Karpas-422 (cell line): ENCODE measurements at regions not wholly inside any gene's neighbourhood (a gene's known extent, or its start where the extent isn't known, plus 50 kb on each side); places are given as distances from the start of the nearest gene placed in this dataset.

Source experiments
- DNase-seq: peaks from one replicate; pipeline ENCODE4 v3.0.0-alpha.2; 2015
- H2AFZ ChIP-seq: fragments of 200-600 bp; sonication (generic); 2 replicates; pipeline ENCODE4 v1.6.1; 2014; ENCODE audit warnings: antibody characterized with exemption, low read length, mixed read lengths
- H3K27ac ChIP-seq: fragments of 200-600 bp; sonication (generic); 2 replicates; pipeline ENCODE4 v1.5.1; 2014; ENCODE audit warnings: mild to moderate bottlenecking, low read length, moderate library complexity
- H3K27me3 ChIP-seq: fragments of 200-600 bp; sonication (generic); 2 replicates; pipeline ENCODE4 v1.6.1; 2014; ENCODE audit warnings: low read length, mixed read lengths
- H3K36me3 ChIP-seq: fragments of 200-600 bp; sonication (generic); 2 replicates; pipeline ENCODE4 v1.6.1; 2014; ENCODE audit warnings: low read length, mixed read lengths; ENCODE audit not compliant: insufficient read depth
- H3K4me1 ChIP-seq: fragments of 200-600 bp; sonication (generic); 2 replicates; pipeline ENCODE4 v1.6.1; 2014; ENCODE audit warnings: mild to moderate bottlenecking, low read length, mixed read lengths
- H3K4me2 ChIP-seq: fragments of 200-600 bp; sonication (generic); 2 replicates; pipeline ENCODE4 v1.6.1; 2014; ENCODE audit warnings: low read length, low read depth, mild to moderate bottlenecking; ENCODE audit not compliant: poor library complexity, severe bottlenecking
- H3K4me3 ChIP-seq: fragments of 200-600 bp; sonication (generic); 2 replicates; pipeline ENCODE4 v1.5.1; 2014; ENCODE audit warnings: mild to moderate bottlenecking, antibody characterized with exemption, low read length, mixed read lengths
- H3K79me2 ChIP-seq: fragments of 200-600 bp; sonication (generic); 2 replicates; pipeline ENCODE4 v1.6.1; 2014; ENCODE audit warnings: mild to moderate bottlenecking, low read length, mixed read lengths
- H3K9ac ChIP-seq: fragments of 200-600 bp; sonication (generic); 2 replicates; pipeline ENCODE4 v1.6.0; 2014; ENCODE audit warnings: low read length
- H3K9me2 ChIP-seq: fragments of 200-600 bp; sonication (generic), shearing (Covaris generic); replicated peaks from 2 replicates; pipeline ENCODE4 v1.6.0; 2014; ENCODE audit warnings: mild to moderate bottlenecking, low read length, moderate library complexity; ENCODE audit not compliant: insufficient read depth
- H3K9me3 ChIP-seq: fragments of 300-700, 200-600 bp; sonication (generic); 2 replicates; pipeline ENCODE4 v1.6.1; 2014; ENCODE audit warnings: low read length, mixed read lengths
- H4K20me1 ChIP-seq: fragments of 200-600 bp; sonication (generic); 2 replicates; pipeline ENCODE4 v1.6.1; 2014; ENCODE audit warnings: mild to moderate bottlenecking, antibody characterized with exemption, low read length, low read depth; ENCODE audit not compliant: insufficient read depth

DNA sequence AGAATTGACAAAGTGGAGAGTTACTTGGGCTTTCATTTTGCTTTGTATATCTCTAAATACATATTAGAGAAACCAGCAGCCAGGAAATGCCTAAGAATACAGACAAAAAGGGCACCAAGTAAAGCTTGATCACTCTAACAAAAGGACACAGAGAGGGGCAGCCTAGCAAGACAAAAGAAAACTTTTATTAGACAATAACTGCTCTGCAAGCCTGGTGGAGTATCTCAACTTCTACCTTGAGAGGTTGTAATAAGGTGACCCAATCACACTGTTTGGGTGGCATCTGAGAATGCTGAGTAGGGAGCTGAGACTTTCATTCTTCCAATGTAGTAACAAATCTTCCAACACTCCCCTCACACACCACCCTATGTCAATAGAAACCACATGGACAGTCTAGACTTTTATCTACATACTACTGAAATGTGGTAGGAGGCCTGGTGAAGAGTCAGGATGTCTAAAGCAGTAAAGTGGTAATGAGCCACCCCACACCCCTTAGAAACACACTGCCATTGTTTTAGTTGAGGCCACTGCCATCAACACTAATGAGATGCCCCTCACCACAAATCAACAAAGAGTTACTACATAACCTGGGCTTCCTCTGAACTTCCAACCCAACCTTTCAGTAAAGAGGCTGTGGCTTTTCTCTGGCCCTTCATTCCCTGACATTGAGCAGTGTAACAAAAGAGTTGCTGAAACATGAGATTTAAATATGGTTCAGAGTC lies 726.7 kb upstream of the POU3F3 start:
- Histone ChIP-seq H2AFZ (no peak overlapping the region), H3K9me2 (no peaks in the 10 kb centered on the region), H3K9me3 (peaks cover 4% of the 10 kb centered on the region; the same call in 1 of the 2 replicates), H3K79me2 (no peaks in the 10 kb centered on the region), H3K36me3 (no peaks in the 10 kb centered on the region), H3K4me2 (no peak overlapping the region), H3K4me3 (no peak overlapping the region), H4K20me1 (no peaks in the 10 kb centered on the region), H3K4me1 (0 out of 2 replicates have a peak, but pooled peaks cover 2% of the 10 kb centered on the region), H3K27ac (no peak overlapping the region), H3K9ac (no peak overlapping the region), H3K27me3 (no peaks in the 10 kb centered on the region)
- no peak for DNase-seq

DNA sequence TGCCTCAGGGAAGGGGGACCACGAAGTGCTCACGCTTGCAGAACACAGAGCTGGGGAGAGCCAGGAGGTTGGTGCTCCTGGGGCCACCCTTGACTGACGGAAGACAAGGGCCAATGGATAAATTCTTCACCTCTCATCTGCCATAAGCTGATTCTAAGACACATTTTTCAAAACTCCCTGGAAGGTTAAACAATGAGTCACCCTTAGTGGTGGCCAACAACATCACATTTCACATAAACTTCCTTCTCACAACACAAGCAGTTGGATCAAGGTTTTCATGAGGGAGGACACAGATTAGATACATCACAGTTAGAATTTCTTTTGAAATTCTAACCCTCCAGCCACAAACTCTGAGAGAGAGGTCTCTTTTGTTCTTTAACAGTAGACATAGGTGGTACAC lies 713.6 kb upstream of the POU3F3 start:
- Histone ChIP-seq H3K27ac (no peak overlapping the region), H3K27me3 (no peaks in the 10 kb centered on the region), H3K9ac (no peak overlapping the region), H3K36me3 (no peaks in the 10 kb centered on the region), H3K4me1 (no peaks in the 10 kb centered on the region), H4K20me1 (no peaks in the 10 kb centered on the region), H3K9me3 (no peaks in the 10 kb centered on the region), H3K79me2 (no peaks in the 10 kb centered on the region), H3K4me2 (no peak overlapping the region), H3K9me2 (peaks cover 4% of the 10 kb centered on the region; the same call in 1 of the 2 replicates), H3K4me3 (no peak overlapping the region), H2AFZ (no peak overlapping the region)
- no peak for DNase-seq

DNA sequence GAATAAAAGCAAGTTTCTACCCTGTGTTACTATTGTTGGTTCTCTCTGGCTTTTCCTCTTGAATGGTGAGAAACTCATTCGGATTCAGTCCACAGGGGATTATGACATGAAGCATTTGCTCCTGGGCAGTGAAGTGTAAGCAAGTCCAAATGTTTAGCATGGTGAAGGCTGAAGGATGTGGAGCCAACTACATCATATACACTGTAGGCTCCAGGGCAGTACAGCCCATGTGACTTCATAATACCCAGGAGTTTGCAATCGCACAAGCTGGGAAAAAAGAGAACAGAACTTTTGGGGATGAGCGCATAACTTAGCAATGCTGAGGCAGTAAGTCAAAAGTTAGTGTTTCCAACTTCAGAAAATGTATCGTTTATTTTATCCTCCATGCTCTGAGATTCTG lies 695.7 kb upstream of the POU3F3 start:
- no peak overlapping the region for H3K4me3 ChIP-seq
- H3K9ac ChIP-seq = no peak overlapping the region
- no peak overlapping the region for H2AFZ ChIP-seq
- H4K20me1 ChIP-seq = no peaks in the 10 kb centered on the region
- no peak overlapping the region for H3K27ac ChIP-seq
- H3K9me3 ChIP-seq = no peaks in the 10 kb centered on the region
- H3K36me3 ChIP-seq = no peaks in the 10 kb centered on the region
- no peaks in the 10 kb centered on the region for H3K4me1 ChIP-seq
- no peaks in the 10 kb centered on the region for H3K27me3 ChIP-seq
- H3K79me2 ChIP-seq = no peaks in the 10 kb centered on the region
- H3K4me2 ChIP-seq = no peak overlapping the region
- DNase-seq = no peak
- H3K9me2 ChIP-seq = no peaks in the 10 kb centered on the region

DNA sequence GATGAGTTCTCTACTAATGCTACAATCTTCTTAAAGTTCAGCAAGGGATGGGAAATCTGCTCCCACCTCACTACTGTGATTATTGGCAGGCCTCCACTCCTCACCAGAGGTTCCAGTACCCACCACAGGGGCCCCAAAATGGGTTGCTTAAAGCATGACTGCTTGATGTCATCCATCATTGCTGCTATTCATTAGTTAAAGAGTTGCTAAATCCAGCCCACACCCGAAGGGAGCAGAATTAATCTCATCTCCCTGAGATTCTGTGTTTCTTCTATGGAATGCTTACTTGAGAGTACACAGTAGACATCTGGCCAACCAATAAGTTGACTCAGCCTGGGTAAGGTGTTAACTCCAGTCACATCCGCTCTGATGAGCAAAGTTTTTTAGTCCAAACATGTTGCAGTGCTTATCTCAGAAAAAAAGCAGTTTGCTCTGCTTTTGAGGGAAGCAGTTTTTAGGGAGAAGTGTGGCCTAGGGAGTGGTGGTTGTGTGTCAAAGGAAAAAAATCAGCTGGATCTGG lies 690.2 kb upstream of the POU3F3 start:
- no peak overlapping the region for H2AFZ ChIP-seq
- H3K36me3 ChIP-seq = no peaks in the 10 kb centered on the region
- H4K20me1 ChIP-seq = no peaks in the 10 kb centered on the region
- H3K4me3 ChIP-seq = no peak overlapping the region
- H3K9me3 ChIP-seq = peaks cover 5% of the 10 kb centered on the region; the same call in 1 of the 2 replicates
- no peak overlapping the region for H3K9ac ChIP-seq
- H3K27me3 ChIP-seq = no peaks in the 10 kb centered on the region
- no peaks in the 10 kb centered on the region for H3K4me1 ChIP-seq
- DNase-seq = no peak
- H3K79me2 ChIP-seq = no peaks in the 10 kb centered on the region
- no peak overlapping the region for H3K27ac ChIP-seq
- no peaks in the 10 kb centered on the region for H3K9me2 ChIP-seq
- no peak overlapping the region for H3K4me2 ChIP-seq

DNA sequence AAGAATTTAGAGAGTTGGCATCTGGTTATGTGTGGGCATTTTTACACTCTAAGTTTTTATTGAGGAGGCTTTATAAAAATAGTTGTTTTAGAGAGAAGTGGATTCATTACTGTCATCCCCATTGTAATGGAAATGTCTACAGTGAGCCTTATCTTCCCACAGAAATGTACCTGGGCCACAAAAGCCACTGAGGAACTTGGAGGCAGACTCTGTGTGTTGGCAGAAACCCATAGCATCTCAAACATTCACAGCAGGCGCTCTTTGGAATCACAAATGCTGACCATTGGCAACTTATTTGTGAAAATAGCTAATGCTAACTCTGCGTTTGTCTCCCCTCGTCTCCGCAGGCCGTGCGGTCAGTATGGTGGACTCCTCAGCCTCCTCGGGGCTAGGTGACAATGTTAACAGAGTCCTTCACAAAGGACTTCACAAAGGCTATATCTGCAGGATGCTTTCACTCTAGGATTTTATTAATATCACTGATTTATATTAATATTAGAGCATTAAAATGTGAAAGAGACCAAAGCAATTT lies 689.1 kb upstream of the POU3F3 start:
- Histone ChIP-seq H2AFZ (no peak overlapping the region), H3K27me3 (no peaks in the 10 kb centered on the region)

DNA sequence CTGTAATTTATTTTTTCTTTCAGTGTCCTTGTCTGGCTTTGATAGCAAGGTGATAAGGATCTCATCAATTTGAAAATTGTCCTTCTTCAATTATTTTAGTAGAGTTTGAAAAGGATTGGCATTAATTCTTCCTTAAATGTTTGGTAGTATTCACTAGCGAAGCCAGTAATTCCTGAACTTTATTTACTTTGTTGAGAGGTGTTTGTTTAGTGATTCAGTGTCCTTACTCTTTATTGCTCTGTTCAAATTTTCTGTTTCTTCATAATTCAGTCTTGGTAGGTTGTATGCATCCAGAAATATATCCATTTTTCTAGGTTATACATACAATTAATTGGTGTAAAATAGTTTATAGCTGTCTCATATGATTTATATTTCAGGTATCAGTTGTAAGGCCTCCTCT lies 676.7 kb upstream of the POU3F3 start:
- Histone ChIP-seq H3K79me2 (no peaks in the 10 kb centered on the region), H3K36me3 (no peaks in the 10 kb centered on the region)

More for the DNA sequence above, 689.1 kb upstream of the POU3F3 start:
- no peak overlapping the region for H3K4me3 ChIP-seq
- DNase-seq = no peak
- H3K9me2 ChIP-seq = no peaks in the 10 kb centered on the region
- no peaks in the 10 kb centered on the region for H4K20me1 ChIP-seq
- H3K79me2 ChIP-seq = no peaks in the 10 kb centered on the region
- no peaks in the 10 kb centered on the region for H3K36me3 ChIP-seq
- no peaks in the 10 kb centered on the region for H3K4me1 ChIP-seq
- no peak overlapping the region for H3K27ac ChIP-seq
- peaks cover 5% of the 10 kb centered on the region; the same call in 1 of the 2 replicates for H3K9me3 ChIP-seq
- no peak overlapping the region for H3K9ac ChIP-seq
- H3K4me2 ChIP-seq = no peak overlapping the region

DNA sequence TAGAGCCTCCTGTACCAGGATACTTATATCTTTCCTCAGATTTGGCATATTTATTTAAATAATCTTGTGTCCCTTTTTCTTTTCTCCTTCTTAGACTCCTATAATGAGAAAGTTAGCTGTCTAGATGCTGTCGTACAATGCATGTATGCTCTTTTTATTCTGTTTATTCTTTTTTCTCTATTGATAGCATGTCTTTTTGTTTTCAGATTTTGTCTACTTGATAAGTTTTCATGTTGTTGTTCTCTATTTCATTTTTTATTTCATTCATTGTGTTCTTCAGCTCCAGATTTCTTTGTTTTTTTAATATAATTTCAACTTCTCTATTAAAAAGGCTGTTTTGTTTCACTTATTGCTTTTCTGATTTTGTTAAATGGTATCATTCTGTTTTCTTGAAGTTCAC lies 674.3 kb upstream of the POU3F3 start:
- Histone ChIP-seq H3K36me3 (no peaks in the 10 kb centered on the region), H3K4me2 (no peak overlapping the region), H3K27me3 (no peaks in the 10 kb centered on the region), H3K9me3 (peaks cover 26% of the 10 kb centered on the region), H3K4me1 (no peaks in the 10 kb centered on the region), H3K79me2 (no peaks in the 10 kb centered on the region), H4K20me1 (no peaks in the 10 kb centered on the region), H3K9me2 (no peaks in the 10 kb centered on the region), H2AFZ (no peak overlapping the region), H3K27ac (no peak overlapping the region), H3K4me3 (no peak overlapping the region), H3K9ac (no peak overlapping the region)
- no peak for DNase-seq

More for the DNA sequence above, 676.7 kb upstream of the POU3F3 start:
- no peak overlapping the region for H3K4me2 ChIP-seq
- no peaks in the 10 kb centered on the region for H3K27me3 ChIP-seq
- no peak overlapping the region for H3K27ac ChIP-seq
- no peaks in the 10 kb centered on the region for H3K4me1 ChIP-seq
- H3K9ac ChIP-seq = no peak overlapping the region
- H3K4me3 ChIP-seq = no peak overlapping the region
- H4K20me1 ChIP-seq = no peaks in the 10 kb centered on the region
- DNase-seq = no peak
- H3K9me2 ChIP-seq = no peaks in the 10 kb centered on the region; the same call in 1 of the 2 replicates
- no peak overlapping the region for H2AFZ ChIP-seq
- peaks cover 22% of the 10 kb centered on the region for H3K9me3 ChIP-seq

- H3K79me2 ChIP-seq = no peaks in the 10 kb centered on the region
- no peak overlapping the region for H3K4me3 ChIP-seq
- no peak for DNase-seq
Observed at GRCh38 chr2:104200533-104201168, 653.3 kb upstream of the POU3F3 start.

More at GRCh38 chr2:104200533-104201168, 653.3 kb upstream of the POU3F3 start:
- Histone ChIP-seq H2AFZ (no peak overlapping the region), H3K9me2 (no peaks in the 10 kb centered on the region), H3K27me3 (no peaks in the 10 kb centered on the region), H3K4me1 (no peaks in the 10 kb centered on the region), H4K20me1 (no peaks in the 10 kb centered on the region), H3K4me2 (no peak overlapping the region), H3K36me3 (no peaks in the 10 kb centered on the region), H3K9ac (no peak overlapping the region), H3K9me3 (peaks cover 4% of the 10 kb centered on the region; the same call in 1 of the 2 replicates), H3K27ac (no peak overlapping the region)
